ENCODE measurements at regions not wholly inside any gene's neighbourhood (a gene's known extent, or its start where the extent isn't known, plus 50 kb on each side); places are given as distances from the start of the nearest gene placed in this dataset.
"Not testable (repeated sequence)": the region's sequence is repeated elsewhere in the genome, so short reads cannot be mapped to it uniquely, and the experiment has no call there.

- peaks cover 41% of the 10 kb centered on the region for H3K4me1 Mint-ChIP-seq (ENCODE audit: low read depth)
- DNase-seq (ENCODE audit: low spot score): no peak
- H3K9me3 Mint-ChIP-seq (ENCODE audit: low read depth): peaks cover 6% of the 10 kb centered on the region
- no peak overlapping the region for H3K27ac Mint-ChIP-seq (ENCODE audit: unreplicated experiment)
- H3K27me3 Mint-ChIP-seq (ENCODE audit: low read depth): no peaks in the 10 kb centered on the region
- no peaks in the 10 kb centered on the region for H3K36me3 Mint-ChIP-seq (ENCODE audit: low read depth)
- H3K4me3 Mint-ChIP-seq (ENCODE audit: unreplicated experiment): no peak overlapping the region
- TF ChIP-seq, protein P1, sequence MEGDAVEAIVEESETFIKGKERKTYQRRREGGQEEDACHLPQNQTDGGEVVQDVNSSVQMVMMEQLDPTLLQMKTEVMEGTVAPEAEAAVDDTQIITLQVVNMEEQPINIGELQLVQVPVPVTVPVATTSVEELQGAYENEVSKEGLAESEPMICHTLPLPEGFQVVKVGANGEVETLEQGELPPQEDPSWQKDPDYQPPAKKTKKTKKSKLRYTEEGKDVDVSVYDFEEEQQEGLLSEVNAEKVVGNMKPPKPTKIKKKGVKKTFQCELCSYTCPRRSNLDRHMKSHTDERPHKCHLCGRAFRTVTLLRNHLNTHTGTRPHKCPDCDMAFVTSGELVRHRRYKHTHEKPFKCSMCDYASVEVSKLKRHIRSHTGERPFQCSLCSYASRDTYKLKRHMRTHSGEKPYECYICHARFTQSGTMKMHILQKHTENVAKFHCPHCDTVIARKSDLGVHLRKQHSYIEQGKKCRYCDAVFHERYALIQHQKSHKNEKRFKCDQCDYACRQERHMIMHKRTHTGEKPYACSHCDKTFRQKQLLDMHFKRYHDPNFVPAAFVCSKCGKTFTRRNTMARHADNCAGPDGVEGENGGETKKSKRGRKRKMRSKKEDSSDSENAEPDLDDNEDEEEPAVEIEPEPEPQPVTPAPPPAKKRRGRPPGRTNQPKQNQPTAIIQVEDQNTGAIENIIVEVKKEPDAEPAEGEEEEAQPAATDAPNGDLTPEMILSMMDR (IDR thresholded peaks at IDR 0.05): no peak
Measured at GRCh38 chr20:53788253-53789022, 194.8 kb upstream of the ZNF217 start.

- H3K27me3 Mint-ChIP-seq (ENCODE audit: low read depth); H3K36me3 Mint-ChIP-seq (ENCODE audit: low read depth); H3K9me3 Mint-ChIP-seq (ENCODE audit: low read depth); DNase-seq (ENCODE audit: low spot score); H3K4me3 Mint-ChIP-seq (ENCODE audit: unreplicated experiment): not testable (repeated sequence)
- Mint-ChIP-seq H3K4me1 (ENCODE audit: low read depth) (peaks cover 41% of the 10 kb centered on the region), H3K27ac (ENCODE audit: unreplicated experiment) (peak overlapping the region; percentile 17)
Measured at GRCh38 chr20:53787491-53787931, 193.9 kb upstream of the ZNF217 start.

DNA sequence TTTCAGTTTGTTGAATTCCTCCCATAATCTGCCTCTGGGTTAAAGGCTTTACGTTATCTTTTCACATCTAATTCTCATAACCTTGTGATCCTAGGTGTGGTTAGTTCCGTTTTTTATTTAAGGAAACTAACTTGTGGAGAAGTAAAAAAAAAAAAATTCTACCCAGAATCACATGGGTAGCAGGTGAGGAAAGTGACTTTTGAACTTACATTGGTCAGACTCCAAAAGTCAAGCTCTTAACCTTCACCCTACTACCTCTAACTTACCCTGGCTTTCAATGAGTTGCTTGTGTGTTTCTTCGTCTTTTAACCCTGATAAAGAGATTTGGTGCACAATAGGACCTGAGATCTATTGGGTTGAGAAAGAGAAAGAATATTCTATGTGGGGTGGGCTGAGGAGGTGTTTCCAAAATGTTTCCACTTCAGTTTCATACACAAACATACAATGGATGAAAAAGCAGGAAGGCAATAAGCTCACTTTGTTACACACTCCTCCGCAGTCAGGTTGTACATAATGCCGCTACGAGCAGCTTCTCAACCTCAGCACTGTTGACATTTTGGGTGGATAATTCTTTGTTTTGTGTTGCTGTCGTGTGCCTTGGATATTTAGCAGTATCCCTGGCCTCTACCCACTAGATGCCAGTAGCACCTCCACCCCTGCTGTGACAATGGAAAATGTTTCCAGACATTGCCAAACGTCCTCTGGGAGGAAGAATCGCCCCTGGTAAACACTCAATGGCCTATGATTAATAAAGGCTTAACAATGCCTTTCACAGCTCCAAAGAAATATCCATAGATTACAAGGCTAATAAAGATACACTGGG, 193.0 kb upstream of the ZNF217 start:
- no peak for DNase-seq (ENCODE audit: low spot score)
- TF ChIP-seq, protein P1 (IDR thresholded peaks at IDR 0.05): peak; percentile 41
- Mint-ChIP-seq H3K9me3 (ENCODE audit: low read depth) (peaks cover 2% of the 10 kb centered on the region), H3K4me1 (ENCODE audit: low read depth) (peaks cover 38% of the 10 kb centered on the region), H3K27me3 (ENCODE audit: low read depth) (no peaks in the 10 kb centered on the region), H3K27ac (ENCODE audit: unreplicated experiment) (peak overlapping the region; percentile 49), H3K4me3 (ENCODE audit: unreplicated experiment) (no peak overlapping the region), H3K36me3 (ENCODE audit: low read depth) (no peaks in the 10 kb centered on the region)

DNA sequence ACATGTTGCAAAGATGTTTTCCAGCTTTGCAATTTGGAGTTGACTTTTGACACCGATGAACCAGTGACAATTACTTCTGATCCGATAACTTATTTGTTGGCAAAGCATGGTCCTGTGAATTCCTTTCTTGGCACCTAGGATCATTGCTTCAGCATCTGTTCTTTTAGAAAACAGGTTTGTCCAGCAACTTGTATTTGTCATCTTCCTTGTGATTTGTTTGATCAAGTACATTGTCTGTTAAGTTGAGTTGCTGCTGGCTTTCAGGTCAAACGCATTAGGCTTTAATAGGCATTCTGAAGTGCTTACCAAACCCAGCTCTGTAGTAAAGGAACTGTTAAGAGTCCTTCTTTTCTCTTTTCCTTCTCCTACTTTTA, 192.4 kb upstream of the ZNF217 start:
- no peaks in the 10 kb centered on the region for H3K27me3 Mint-ChIP-seq (ENCODE audit: low read depth)
- peaks cover 2% of the 10 kb centered on the region for H3K9me3 Mint-ChIP-seq (ENCODE audit: low read depth)
- H3K27ac Mint-ChIP-seq (ENCODE audit: unreplicated experiment): no peak overlapping the region
- TF ChIP-seq, protein P1 (IDR thresholded peaks at IDR 0.05): no peak
- DNase-seq (ENCODE audit: low spot score): no peak
- H3K4me1 Mint-ChIP-seq (ENCODE audit: low read depth): peaks cover 36% of the 10 kb centered on the region
- no peaks in the 10 kb centered on the region for H3K36me3 Mint-ChIP-seq (ENCODE audit: low read depth)
- no peak overlapping the region for H3K4me3 Mint-ChIP-seq (ENCODE audit: unreplicated experiment)

DNA sequence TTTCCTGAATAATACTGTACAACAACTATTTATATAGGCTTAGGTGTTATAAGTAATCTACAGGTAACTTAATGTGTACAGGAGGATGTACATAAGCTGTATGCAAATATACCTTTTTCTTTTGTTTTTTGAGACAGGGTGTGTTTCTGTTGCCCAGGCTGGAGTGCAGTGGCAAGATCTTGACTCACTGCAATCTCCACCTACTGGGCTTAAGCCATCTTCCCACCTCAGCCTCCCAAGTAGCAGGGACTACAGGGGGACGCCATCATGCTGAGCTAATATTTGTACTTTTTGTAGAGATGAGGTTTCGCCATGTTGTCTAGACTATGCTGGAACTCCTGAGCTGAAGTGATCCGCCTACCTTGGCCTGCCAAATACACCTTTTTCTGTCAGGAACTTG, 191.7 kb upstream of the ZNF217 start:
- H3K9me3 Mint-ChIP-seq (ENCODE audit: low read depth): peaks cover 2% of the 10 kb centered on the region

More for the DNA sequence above, 191.7 kb upstream of the ZNF217 start:
- no peak for DNase-seq (ENCODE audit: low spot score)
- no peak overlapping the region for H3K4me3 Mint-ChIP-seq (ENCODE audit: unreplicated experiment)
- TF ChIP-seq, protein P1 (IDR thresholded peaks at IDR 0.05): no peak
- H3K4me1 Mint-ChIP-seq (ENCODE audit: low read depth): peaks cover 29% of the 10 kb centered on the region
- no peak overlapping the region for H3K27ac Mint-ChIP-seq (ENCODE audit: unreplicated experiment)
- H3K36me3 Mint-ChIP-seq (ENCODE audit: low read depth): no peaks in the 10 kb centered on the region
- H3K27me3 Mint-ChIP-seq (ENCODE audit: low read depth): no peaks in the 10 kb centered on the region
